ENCODE measurements at regions not wholly inside any gene's neighbourhood (a gene's known extent, or its start where the extent isn't known, plus 50 kb on each side); places are given as distances from the start of the nearest gene placed in this dataset.

DNA sequence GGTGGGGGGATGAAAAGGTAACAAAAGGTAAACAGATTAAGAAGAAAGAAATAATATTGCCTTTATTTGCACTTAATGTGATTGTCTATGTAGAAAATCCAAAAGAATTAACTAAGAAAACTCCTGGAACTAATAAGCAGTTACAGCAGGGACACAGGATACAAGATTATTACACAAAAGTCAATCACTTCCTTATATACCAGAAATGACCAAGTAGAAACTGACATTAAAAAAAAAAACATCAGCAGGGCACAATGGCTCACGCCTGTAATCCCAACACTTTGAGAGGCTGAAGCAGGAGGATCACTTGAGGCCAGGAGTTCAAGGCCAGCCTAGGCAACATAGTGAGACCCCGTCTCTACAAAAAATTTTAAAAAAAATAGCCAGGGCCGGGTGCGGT lies 123.2 kb upstream of the RIPOR2 start:
- H3K4me1 ChIP-seq (ENCODE audit: control insufficient read depth, insufficient read depth, low read length): peaks cover 6% of the 10 kb centered on the region
- no peak overlapping the region for H3K27ac Mint-ChIP-seq

DNA sequence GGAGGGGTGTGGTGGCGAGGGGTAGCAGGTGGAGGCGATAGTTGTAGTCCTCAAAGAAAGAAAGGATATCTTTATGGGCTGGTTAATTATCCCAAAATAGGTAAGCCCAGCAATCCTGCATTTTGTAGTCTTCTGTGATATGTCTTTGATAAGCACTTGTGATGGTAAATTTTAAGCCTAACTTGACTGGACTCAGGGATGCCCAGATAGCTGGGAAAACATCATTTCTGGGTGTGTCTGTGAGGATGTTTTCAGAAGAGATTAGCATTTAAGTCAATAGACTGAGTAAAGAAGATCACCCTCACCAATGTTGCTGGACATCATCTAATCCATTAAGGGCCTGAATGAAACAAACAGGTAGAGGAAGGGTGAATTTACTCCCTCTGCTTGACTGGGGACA lies 124.8 kb upstream of the RIPOR2 start:
- H3K9ac ChIP-seq (ENCODE audit: extremely low read depth, low read length, poor library complexity, severe bottlenecking): no peak overlapping the region
- no peak overlapping the region for H3K27ac ChIP-seq (ENCODE audit: low read depth, low read length)
- Mint-ChIP-seq H3K36me3 (ENCODE audit: low read depth) (no peaks in the 10 kb centered on the region), H3K27ac (no peak overlapping the region), H3K9me3 (peaks cover 10% of the 10 kb centered on the region), H3K27me3 (ENCODE audit: insufficient read depth) (no peaks in the 10 kb centered on the region), H3K4me1 (peaks cover 20% of the 10 kb centered on the region), H3K4me3 (no peak overlapping the region)
- TF ChIP-seq, protein P1, sequence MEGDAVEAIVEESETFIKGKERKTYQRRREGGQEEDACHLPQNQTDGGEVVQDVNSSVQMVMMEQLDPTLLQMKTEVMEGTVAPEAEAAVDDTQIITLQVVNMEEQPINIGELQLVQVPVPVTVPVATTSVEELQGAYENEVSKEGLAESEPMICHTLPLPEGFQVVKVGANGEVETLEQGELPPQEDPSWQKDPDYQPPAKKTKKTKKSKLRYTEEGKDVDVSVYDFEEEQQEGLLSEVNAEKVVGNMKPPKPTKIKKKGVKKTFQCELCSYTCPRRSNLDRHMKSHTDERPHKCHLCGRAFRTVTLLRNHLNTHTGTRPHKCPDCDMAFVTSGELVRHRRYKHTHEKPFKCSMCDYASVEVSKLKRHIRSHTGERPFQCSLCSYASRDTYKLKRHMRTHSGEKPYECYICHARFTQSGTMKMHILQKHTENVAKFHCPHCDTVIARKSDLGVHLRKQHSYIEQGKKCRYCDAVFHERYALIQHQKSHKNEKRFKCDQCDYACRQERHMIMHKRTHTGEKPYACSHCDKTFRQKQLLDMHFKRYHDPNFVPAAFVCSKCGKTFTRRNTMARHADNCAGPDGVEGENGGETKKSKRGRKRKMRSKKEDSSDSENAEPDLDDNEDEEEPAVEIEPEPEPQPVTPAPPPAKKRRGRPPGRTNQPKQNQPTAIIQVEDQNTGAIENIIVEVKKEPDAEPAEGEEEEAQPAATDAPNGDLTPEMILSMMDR (conservative IDR thresholded peaks at IDR 0.05): no peak
- no peaks in the 10 kb centered on the region for H3K9me3 ChIP-seq (ENCODE audit: control insufficient read depth, low read length)
- H3K36me3 ChIP-seq (ENCODE audit: control insufficient read depth, insufficient read depth, low read length): no peaks in the 10 kb centered on the region
- peaks cover 6% of the 10 kb centered on the region for H3K4me1 ChIP-seq (ENCODE audit: control insufficient read depth, insufficient read depth, low read length)
- no peak overlapping the region for H3K4me3 ChIP-seq (ENCODE audit: low read length)
- 88 to 93% methylated on average over 2 of the region's 2 CpGs for WGBS, 2 experiments (ENCODE audit: insufficient coverage in 1 of 2, insufficient read length in 1 of 2)
- no peak for DNase-seq
- no peaks in the 10 kb centered on the region for H3K27me3 ChIP-seq (ENCODE audit: control insufficient read depth, insufficient read depth, low read length, poor library complexity, severe bottlenecking)

More for the DNA sequence above, 123.2 kb upstream of the RIPOR2 start:
- Mint-ChIP-seq H3K36me3 (ENCODE audit: low read depth) (no peaks in the 10 kb centered on the region), H3K9me3 (peaks cover 10% of the 10 kb centered on the region), H3K27me3 (ENCODE audit: insufficient read depth) (no peaks in the 10 kb centered on the region), H3K4me1 (peaks cover 20% of the 10 kb centered on the region), H3K4me3 (no peak overlapping the region)
- TF ChIP-seq, protein P1 (conservative IDR thresholded peaks at IDR 0.05): no peak
- no peaks in the 10 kb centered on the region for H3K36me3 ChIP-seq (ENCODE audit: control insufficient read depth, insufficient read depth, low read length)
- H3K9ac ChIP-seq (ENCODE audit: extremely low read depth, low read length, poor library complexity, severe bottlenecking): no peak overlapping the region
- no peak overlapping the region for H3K4me3 ChIP-seq (ENCODE audit: low read length)
- 88 to 95% methylated on average over 2 to 4 of the region's 4 CpGs for WGBS, 2 experiments (ENCODE audit: insufficient coverage in 1 of 2, insufficient read length in 1 of 2)
- no peak overlapping the region for H3K27ac ChIP-seq (ENCODE audit: low read depth, low read length)
- H3K27me3 ChIP-seq (ENCODE audit: control insufficient read depth, insufficient read depth, low read length, poor library complexity, severe bottlenecking): no peaks in the 10 kb centered on the region
- no peak for DNase-seq
- H3K9me3 ChIP-seq (ENCODE audit: control insufficient read depth, low read length): no peaks in the 10 kb centered on the region

DNA sequence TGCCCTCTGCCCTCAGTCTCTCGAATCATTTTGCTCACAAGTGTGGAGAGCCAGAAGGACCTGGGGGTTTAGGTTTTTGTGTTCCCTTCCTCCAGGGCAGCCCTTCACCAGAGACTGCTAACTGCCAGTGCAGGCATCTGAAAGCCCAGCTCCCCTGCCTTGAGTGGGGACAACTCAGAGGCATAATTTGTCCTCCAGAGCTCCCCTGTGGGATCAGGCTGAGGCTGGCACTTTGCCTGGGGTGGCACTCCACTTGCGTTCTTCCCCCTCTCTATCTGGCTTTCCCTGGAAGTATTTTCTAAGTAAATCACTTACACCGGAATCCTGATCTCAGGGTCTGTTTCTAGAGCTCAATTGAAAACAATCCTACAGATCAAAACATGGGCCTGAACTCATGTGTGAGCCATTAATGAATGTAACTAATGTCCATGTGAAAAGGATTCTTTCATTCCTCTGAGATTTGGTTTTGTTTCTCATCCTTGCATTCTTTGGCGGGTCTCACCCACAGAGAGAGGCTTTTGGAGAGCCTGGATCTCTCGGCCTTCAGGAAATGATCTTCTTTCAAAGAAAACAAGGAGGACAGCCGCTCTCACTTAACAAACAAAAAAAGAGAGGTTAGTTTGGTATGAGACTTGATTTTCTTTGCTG lies 125.7 kb upstream of the RIPOR2 start:
- peak; percentile 53 for DNase-seq
- Mint-ChIP-seq H3K27me3 (ENCODE audit: insufficient read depth) (no peaks in the 10 kb centered on the region), H3K4me1 (peaks cover 20% of the 10 kb centered on the region), H3K27ac (peak overlapping the region; percentile 26), H3K9me3 (peaks cover 10% of the 10 kb centered on the region), H3K4me3 (no peak overlapping the region), H3K36me3 (ENCODE audit: low read depth) (no peaks in the 10 kb centered on the region)
- Histone ChIP-seq H3K9me3 (ENCODE audit: control insufficient read depth, low read length) (no peaks in the 10 kb centered on the region), H3K4me3 (ENCODE audit: low read length) (no peak overlapping the region), H3K36me3 (ENCODE audit: control insufficient read depth, insufficient read depth, low read length) (no peaks in the 10 kb centered on the region), H3K27me3 (ENCODE audit: control insufficient read depth, insufficient read depth, low read length, poor library complexity, severe bottlenecking) (no peaks in the 10 kb centered on the region), H3K4me1 (ENCODE audit: control insufficient read depth, insufficient read depth, low read length) (peaks cover 6% of the 10 kb centered on the region), H3K9ac (ENCODE audit: extremely low read depth, low read length, poor library complexity, severe bottlenecking) (no peak overlapping the region), H3K27ac (ENCODE audit: low read depth, low read length) (no peak overlapping the region)
- 50 to 73% methylated on average over 1 to 6 of the region's 6 CpGs for WGBS, 2 experiments (ENCODE audit: insufficient coverage in 1 of 2, insufficient read length in 1 of 2)
- TF ChIP-seq, protein P1 (conservative IDR thresholded peaks at IDR 0.05): no peak
